ENCODE measurements at regions not wholly inside any gene's neighbourhood (a gene's known extent, or its start where the extent isn't known, plus 50 kb on each side); places are given as distances from the start of the nearest gene placed in this dataset.
"Not testable (repeated sequence)": the region's sequence is repeated elsewhere in the genome, so short reads cannot be mapped to it uniquely, and the experiment has no call there.

DNA sequence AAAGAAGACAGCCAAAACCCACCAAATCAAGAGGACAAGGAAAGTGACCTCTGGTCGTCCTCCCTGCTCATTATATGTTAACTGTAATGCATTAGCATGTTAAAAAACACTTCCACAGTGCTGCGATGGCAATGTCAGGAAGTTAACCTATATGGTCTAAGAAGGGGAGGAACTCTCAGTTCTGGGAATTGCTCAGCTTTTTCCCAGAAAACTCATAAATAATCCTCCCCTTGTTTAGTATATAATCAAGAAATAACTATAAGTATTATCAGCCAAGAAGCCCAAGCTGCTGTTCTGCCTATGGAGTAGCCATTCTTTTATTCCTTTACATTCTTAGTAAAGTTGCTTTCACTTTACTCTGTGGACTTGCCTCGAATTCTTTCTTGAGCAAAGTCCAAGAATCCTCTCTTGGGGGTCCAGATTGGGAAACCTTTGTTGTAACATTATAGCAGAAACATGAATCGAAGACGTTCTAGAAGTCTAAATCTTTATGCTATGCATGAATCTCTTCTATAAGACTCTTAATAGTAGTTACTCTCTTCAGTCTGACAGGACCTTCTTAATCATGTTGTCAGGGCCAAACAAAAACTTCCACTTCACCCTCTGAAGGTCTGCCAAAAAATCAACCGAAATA is 110.0 kb upstream of the VANGL1 start:
- H3K27ac ChIP-seq (ENCODE audit: low read length): no peak overlapping the region
- H3K4me2 ChIP-seq (ENCODE audit: low read length): no peak overlapping the region
- no peaks in the 10 kb centered on the region for H3K9me3 ChIP-seq (ENCODE audit: insufficient read depth, low read length)
- no peak overlapping the region for H3K4me3 ChIP-seq (ENCODE audit: low read length)
- H3K79me2 ChIP-seq (ENCODE audit: low read length): no peaks in the 10 kb centered on the region
- no peak overlapping the region for H2AFZ ChIP-seq (ENCODE audit: low read depth, low read length)
- H4K20me1 ChIP-seq (ENCODE audit: insufficient read depth, low read length): no peaks in the 10 kb centered on the region
- no peaks in the 10 kb centered on the region for H3K36me3 ChIP-seq (replicated peaks; ENCODE audit: low read depth, low read length)
- TF ChIP-seq EZH2phosphoT487 (IDR thresholded peaks at IDR 0.05; ENCODE audit: low read depth): no peak
- TF ChIP-seq, protein P1, sequence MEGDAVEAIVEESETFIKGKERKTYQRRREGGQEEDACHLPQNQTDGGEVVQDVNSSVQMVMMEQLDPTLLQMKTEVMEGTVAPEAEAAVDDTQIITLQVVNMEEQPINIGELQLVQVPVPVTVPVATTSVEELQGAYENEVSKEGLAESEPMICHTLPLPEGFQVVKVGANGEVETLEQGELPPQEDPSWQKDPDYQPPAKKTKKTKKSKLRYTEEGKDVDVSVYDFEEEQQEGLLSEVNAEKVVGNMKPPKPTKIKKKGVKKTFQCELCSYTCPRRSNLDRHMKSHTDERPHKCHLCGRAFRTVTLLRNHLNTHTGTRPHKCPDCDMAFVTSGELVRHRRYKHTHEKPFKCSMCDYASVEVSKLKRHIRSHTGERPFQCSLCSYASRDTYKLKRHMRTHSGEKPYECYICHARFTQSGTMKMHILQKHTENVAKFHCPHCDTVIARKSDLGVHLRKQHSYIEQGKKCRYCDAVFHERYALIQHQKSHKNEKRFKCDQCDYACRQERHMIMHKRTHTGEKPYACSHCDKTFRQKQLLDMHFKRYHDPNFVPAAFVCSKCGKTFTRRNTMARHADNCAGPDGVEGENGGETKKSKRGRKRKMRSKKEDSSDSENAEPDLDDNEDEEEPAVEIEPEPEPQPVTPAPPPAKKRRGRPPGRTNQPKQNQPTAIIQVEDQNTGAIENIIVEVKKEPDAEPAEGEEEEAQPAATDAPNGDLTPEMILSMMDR (IDR thresholded peaks at IDR 0.05; ENCODE audit: low read depth, low read length): no peak
- H3K27me3 ChIP-seq (ENCODE audit: low read depth, low read length): no peaks in the 10 kb centered on the region
- no peaks in the 10 kb centered on the region for H3K4me1 ChIP-seq (ENCODE audit: low read length)
- H3K9ac ChIP-seq (ENCODE audit: low read length): no peak overlapping the region

DNA sequence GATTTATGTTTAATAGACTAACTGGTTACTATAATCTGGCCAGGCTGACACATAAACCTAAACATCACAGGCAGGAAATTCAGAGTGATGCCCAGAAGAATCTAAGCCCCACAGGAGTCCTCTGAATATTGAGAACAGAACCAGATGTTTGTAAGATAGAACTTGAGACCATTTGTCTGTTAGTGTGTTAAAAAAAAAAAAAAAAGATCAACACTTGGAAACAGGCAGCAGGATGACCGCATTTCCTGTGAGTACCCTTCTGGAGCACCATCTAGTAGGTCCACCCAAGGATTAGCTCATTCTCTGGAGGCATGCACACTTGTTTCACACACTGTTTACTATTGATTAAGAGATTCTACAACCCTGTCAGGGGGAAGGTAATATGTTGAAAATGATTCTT is 111.4 kb upstream of the VANGL1 start:
- H3K4me2 ChIP-seq (ENCODE audit: low read length): no peak overlapping the region
- H3K9me3 ChIP-seq (ENCODE audit: insufficient read depth, low read length): no peaks in the 10 kb centered on the region
- H2AFZ ChIP-seq (ENCODE audit: low read depth, low read length): no peak overlapping the region
- H3K9ac ChIP-seq (ENCODE audit: low read length): no peak overlapping the region
- H3K36me3 ChIP-seq (replicated peaks; ENCODE audit: low read depth, low read length): no peaks in the 10 kb centered on the region
- H3K79me2 ChIP-seq (ENCODE audit: low read length): no peaks in the 10 kb centered on the region
- no peaks in the 10 kb centered on the region for H3K4me1 ChIP-seq (ENCODE audit: low read length)
- no peak overlapping the region for H3K27ac ChIP-seq (ENCODE audit: low read length)
- H3K4me3 ChIP-seq (ENCODE audit: low read length): no peak overlapping the region
- no peaks in the 10 kb centered on the region for H3K27me3 ChIP-seq (ENCODE audit: low read depth, low read length)
- TF ChIP-seq, protein P1 (IDR thresholded peaks at IDR 0.05; ENCODE audit: low read depth, low read length): no peak
- TF ChIP-seq EZH2phosphoT487 (IDR thresholded peaks at IDR 0.05; ENCODE audit: low read depth): no peak
- no peaks in the 10 kb centered on the region for H4K20me1 ChIP-seq (ENCODE audit: insufficient read depth, low read length)

DNA sequence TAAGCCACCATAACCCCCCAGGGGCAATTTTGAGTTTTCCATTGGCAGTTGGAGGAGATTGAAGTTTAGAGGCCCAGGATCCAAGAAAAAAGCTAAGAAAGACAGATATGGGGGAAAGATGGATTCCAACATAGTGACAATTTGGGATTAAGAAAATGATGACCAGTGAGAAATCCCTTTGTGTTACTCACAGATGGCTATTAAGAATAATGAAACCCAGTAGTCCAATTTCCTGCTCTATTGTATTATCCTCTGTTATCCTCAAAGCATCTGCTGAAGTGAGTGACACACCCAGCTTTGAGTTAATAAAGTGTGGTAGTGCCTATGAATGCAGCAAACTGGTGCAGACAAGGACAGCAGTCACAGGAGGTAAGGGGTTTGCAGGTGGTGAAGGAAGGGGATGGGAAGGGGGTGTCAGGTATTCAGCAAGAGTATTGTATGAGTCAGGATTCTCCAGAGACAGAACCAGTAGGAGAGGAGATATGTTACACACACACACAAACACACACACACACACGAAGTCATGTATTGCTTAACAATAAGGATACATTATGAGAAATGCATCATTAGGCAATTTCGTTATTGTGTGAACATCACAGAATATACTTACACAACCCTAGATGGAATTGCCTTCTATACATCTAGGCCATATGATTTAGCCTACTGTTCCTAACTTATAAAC is 112.4 kb upstream of the VANGL1 start:
- no peak for TF ChIP-seq EZH2phosphoT487 (IDR thresholded peaks at IDR 0.05; ENCODE audit: low read depth)
- TF ChIP-seq, protein P1 (IDR thresholded peaks at IDR 0.05; ENCODE audit: low read depth, low read length): no peak
- Histone ChIP-seq H3K79me2 (ENCODE audit: low read length) (no peaks in the 10 kb centered on the region), H3K27ac (ENCODE audit: low read length) (no peak overlapping the region), H2AFZ (ENCODE audit: low read depth, low read length) (no peak overlapping the region), H3K9ac (ENCODE audit: low read length) (no peak overlapping the region), H3K27me3 (ENCODE audit: low read depth, low read length) (no peaks in the 10 kb centered on the region), H3K36me3 (replicated peaks; ENCODE audit: low read depth, low read length) (no peaks in the 10 kb centered on the region), H4K20me1 (ENCODE audit: insufficient read depth, low read length) (no peaks in the 10 kb centered on the region), H3K4me3 (ENCODE audit: low read length) (no peak overlapping the region), H3K9me3 (ENCODE audit: insufficient read depth, low read length) (no peaks in the 10 kb centered on the region), H3K4me1 (ENCODE audit: low read length) (no peaks in the 10 kb centered on the region), H3K4me2 (ENCODE audit: low read length) (no peak overlapping the region)

DNA sequence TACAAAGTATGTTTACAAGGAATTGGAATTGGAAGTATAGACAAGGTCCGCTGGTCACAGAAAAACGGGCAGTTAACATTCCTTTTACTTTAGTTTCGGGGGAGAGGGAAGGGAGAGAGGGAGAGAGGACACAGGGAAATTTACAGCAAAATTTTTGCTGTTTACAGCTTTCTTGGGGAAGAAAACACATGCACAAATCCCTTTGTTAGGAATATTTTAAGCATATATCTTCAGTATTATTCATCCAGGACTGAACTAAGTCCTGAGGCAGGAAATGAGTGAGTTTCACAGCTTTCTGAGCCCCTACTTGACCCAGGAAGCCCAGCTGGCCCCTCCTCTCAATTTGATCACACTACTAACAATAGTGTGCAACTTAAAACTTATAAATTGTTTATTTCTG is 113.4 kb upstream of the VANGL1 start:
- H2AFZ ChIP-seq (ENCODE audit: low read depth, low read length); H3K9ac ChIP-seq (ENCODE audit: low read length); H3K9me3 ChIP-seq (ENCODE audit: insufficient read depth, low read length); H3K36me3 ChIP-seq (replicated peaks; ENCODE audit: low read depth, low read length); H3K4me2 ChIP-seq (ENCODE audit: low read length); H3K27me3 ChIP-seq (ENCODE audit: low read depth, low read length); H3K4me3 ChIP-seq (ENCODE audit: low read length); H4K20me1 ChIP-seq (ENCODE audit: insufficient read depth, low read length); H3K27ac ChIP-seq (ENCODE audit: low read length); H3K79me2 ChIP-seq (ENCODE audit: low read length); H3K4me1 ChIP-seq (ENCODE audit: low read length): not testable (repeated sequence)
